ENCODE measurements at regions not wholly inside any gene's neighbourhood (a gene's known extent, or its start where the extent isn't known, plus 50 kb on each side); places are given as distances from the start of the nearest gene placed in this dataset.

DNA sequence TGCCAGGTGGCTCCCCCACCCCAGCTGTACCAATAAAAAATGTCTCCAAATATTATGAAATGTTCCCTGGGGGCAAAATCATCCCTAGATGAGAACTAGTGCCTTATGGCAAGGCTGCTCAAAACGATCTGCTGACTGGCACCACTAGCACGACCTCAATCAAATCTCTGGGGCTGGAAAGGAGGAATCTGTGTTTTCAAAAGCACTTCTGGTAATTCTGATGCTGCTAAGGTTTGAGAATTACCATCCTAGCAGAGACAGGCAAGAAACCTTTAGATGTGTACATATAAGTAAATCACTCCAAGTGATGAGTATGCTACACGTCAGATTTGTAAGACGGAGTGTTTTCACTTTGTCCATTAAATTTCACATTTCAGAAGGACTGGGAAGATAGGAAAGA, 360.1 kb upstream of the THRB start:
- TF ChIP-seq, protein P1, sequence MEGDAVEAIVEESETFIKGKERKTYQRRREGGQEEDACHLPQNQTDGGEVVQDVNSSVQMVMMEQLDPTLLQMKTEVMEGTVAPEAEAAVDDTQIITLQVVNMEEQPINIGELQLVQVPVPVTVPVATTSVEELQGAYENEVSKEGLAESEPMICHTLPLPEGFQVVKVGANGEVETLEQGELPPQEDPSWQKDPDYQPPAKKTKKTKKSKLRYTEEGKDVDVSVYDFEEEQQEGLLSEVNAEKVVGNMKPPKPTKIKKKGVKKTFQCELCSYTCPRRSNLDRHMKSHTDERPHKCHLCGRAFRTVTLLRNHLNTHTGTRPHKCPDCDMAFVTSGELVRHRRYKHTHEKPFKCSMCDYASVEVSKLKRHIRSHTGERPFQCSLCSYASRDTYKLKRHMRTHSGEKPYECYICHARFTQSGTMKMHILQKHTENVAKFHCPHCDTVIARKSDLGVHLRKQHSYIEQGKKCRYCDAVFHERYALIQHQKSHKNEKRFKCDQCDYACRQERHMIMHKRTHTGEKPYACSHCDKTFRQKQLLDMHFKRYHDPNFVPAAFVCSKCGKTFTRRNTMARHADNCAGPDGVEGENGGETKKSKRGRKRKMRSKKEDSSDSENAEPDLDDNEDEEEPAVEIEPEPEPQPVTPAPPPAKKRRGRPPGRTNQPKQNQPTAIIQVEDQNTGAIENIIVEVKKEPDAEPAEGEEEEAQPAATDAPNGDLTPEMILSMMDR (IDR thresholded peaks at IDR 0.05; ENCODE audit: insufficient read depth, low read length): no peak
- TF ChIP-seq, protein P2, sequence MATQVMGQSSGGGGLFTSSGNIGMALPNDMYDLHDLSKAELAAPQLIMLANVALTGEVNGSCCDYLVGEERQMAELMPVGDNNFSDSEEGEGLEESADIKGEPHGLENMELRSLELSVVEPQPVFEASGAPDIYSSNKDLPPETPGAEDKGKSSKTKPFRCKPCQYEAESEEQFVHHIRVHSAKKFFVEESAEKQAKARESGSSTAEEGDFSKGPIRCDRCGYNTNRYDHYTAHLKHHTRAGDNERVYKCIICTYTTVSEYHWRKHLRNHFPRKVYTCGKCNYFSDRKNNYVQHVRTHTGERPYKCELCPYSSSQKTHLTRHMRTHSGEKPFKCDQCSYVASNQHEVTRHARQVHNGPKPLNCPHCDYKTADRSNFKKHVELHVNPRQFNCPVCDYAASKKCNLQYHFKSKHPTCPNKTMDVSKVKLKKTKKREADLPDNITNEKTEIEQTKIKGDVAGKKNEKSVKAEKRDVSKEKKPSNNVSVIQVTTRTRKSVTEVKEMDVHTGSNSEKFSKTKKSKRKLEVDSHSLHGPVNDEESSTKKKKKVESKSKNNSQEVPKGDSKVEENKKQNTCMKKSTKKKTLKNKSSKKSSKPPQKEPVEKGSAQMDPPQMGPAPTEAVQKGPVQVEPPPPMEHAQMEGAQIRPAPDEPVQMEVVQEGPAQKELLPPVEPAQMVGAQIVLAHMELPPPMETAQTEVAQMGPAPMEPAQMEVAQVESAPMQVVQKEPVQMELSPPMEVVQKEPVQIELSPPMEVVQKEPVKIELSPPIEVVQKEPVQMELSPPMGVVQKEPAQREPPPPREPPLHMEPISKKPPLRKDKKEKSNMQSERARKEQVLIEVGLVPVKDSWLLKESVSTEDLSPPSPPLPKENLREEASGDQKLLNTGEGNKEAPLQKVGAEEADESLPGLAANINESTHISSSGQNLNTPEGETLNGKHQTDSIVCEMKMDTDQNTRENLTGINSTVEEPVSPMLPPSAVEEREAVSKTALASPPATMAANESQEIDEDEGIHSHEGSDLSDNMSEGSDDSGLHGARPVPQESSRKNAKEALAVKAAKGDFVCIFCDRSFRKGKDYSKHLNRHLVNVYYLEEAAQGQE (IDR thresholded peaks at IDR 0.05; ENCODE audit: insufficient replicate concordance, low read depth): no peak
- TF ChIP-seq GABPA (IDR thresholded peaks at IDR 0.05; ENCODE audit: low read depth) (no peak), SPI1 (IDR thresholded peaks at IDR 0.05; ENCODE audit: borderline replicate concordance, low read depth) (no peak), POLR2AphosphoS5 (IDR thresholded peaks at IDR 0.05; ENCODE audit: low read depth) (no peak)
- Histone ChIP-seq H3K27me3 (ENCODE audit: insufficient read depth, poor library complexity, severe bottlenecking) (no peaks in the 10 kb centered on the region), H3K4me3 (replicated peaks; ENCODE audit: insufficient read depth, low read length) (no peak overlapping the region), H3K27ac (replicated peaks) (no peak overlapping the region)
- DNase-seq (ENCODE audit: low read depth in 1 of 2, low spot score in 1 of 2): no peak

DNA sequence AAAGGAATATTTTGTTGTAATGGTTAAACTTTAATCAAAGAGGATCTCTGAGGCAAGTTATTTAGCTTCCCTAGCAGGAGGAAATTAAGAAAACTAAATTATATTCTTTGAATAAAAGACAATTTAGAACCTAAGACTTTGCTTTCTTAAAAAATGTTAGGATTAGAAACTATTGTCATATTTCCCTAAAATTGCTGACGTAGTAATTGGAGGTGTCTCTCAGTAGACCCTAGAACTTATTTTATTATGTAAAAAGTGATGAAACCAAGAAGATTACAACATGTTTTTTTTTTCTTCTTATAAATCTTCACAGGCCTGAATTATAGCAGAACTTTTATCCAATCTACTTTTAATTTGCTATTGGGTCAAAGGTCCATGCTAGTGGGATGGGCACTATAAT, 363.3 kb upstream of the THRB start:
- H3K27me3 ChIP-seq (ENCODE audit: insufficient read depth, poor library complexity, severe bottlenecking): no peaks in the 10 kb centered on the region
- H3K27ac ChIP-seq (replicated peaks): no peak overlapping the region
- TF ChIP-seq, protein P2 (IDR thresholded peaks at IDR 0.05; ENCODE audit: insufficient replicate concordance, low read depth): no peak
- TF ChIP-seq SPI1 (IDR thresholded peaks at IDR 0.05; ENCODE audit: borderline replicate concordance, low read depth) (no peak), POLR2AphosphoS5 (IDR thresholded peaks at IDR 0.05; ENCODE audit: low read depth) (no peak), GABPA (IDR thresholded peaks at IDR 0.05; ENCODE audit: low read depth) (no peak)
- TF ChIP-seq, protein P1 (IDR thresholded peaks at IDR 0.05; ENCODE audit: insufficient read depth, low read length): no peak

DNA sequence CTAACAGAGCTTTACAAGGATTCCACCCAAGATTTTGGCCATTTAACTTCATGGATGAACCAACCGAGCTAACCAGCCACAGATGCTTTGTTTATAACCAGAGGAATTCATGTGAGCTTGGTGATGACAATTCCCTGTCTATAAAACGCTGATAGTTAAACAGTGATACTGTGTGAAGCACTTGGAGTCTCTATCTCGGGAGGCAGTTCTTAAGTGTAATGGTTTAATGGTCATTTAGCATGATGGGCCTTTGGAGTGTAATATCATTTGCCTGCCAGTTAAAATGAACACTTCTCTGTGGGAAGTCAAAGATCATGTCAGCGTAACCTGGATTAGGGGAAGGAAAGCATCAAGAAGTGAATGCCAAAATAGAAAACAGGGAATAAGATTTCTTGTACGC, 368.6 kb upstream of the THRB start:
- no peak for DNase-seq (ENCODE audit: low read depth in 1 of 2, low spot score in 1 of 2)
- TF ChIP-seq, protein P2 (IDR thresholded peaks at IDR 0.05; ENCODE audit: insufficient replicate concordance, low read depth): no peak
- no peak for TF ChIP-seq SPI1 (IDR thresholded peaks at IDR 0.05; ENCODE audit: borderline replicate concordance, low read depth)
- no peaks in the 10 kb centered on the region for H3K27me3 ChIP-seq (ENCODE audit: insufficient read depth, poor library complexity, severe bottlenecking)
- no peak overlapping the region for H3K27ac ChIP-seq (replicated peaks)
- no peak overlapping the region for H3K4me3 ChIP-seq (replicated peaks; ENCODE audit: insufficient read depth, low read length)

More for the DNA sequence above, 363.3 kb upstream of the THRB start:
- H3K4me3 ChIP-seq (replicated peaks; ENCODE audit: insufficient read depth, low read length): no peak overlapping the region
- DNase-seq (ENCODE audit: low read depth in 1 of 2, low spot score in 1 of 2): no peak

DNA sequence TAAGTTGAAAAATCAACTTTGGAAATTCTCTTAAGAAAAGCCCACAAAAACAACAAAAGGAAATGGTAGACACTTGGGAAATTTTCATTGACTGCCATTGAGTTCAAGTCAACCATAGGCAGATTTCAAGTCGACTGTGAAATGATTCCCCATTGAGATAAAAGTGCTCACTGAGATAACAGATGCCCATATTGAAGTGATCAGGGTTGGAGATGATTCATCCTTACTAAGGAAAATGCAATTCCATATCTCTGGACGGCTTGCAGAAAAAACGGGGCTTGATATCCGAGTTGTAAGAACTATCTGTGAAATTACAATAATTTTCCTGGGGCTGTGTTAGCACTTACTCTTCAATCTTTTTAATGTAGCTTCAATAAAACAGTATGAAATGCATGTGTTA, 373.1 kb upstream of the THRB start:
- Histone ChIP-seq H3K27me3 (ENCODE audit: insufficient read depth, poor library complexity, severe bottlenecking) (no peaks in the 10 kb centered on the region), H3K4me3 (replicated peaks; ENCODE audit: insufficient read depth, low read length) (no peak overlapping the region), H3K27ac (replicated peaks) (no peak overlapping the region)
- TF ChIP-seq GABPA (IDR thresholded peaks at IDR 0.05; ENCODE audit: low read depth) (no peak), SPI1 (IDR thresholded peaks at IDR 0.05; ENCODE audit: borderline replicate concordance, low read depth) (no peak), POLR2AphosphoS5 (IDR thresholded peaks at IDR 0.05; ENCODE audit: low read depth) (no peak)
- TF ChIP-seq, protein P2 (IDR thresholded peaks at IDR 0.05; ENCODE audit: insufficient replicate concordance, low read depth): no peak
- TF ChIP-seq, protein P1 (IDR thresholded peaks at IDR 0.05; ENCODE audit: insufficient read depth, low read length): no peak
- DNase-seq (ENCODE audit: low read depth in 1 of 2, low spot score in 1 of 2): no peak
